Thyroid gland (tissue), 4 donors: ENCODE measurements at regions not wholly inside any gene's neighbourhood (a gene's known extent, or its start where the extent isn't known, plus 50 kb on each side); places are given as distances from the start of the nearest gene placed in this dataset.

Source experiments
- DNase-seq, 2 donors: peaks; one replicate each; pipeline ENCODE4 v3.0.0-alpha.2; 2019
- H3K27ac ChIP-seq, 3 donors: fragments of 200-600 bp; sonication (generic); 1 replicate in 2 of 3; 2 replicates in 1 of 3; pipeline ENCODE4 v1.5.1; 2016 to 2019; ENCODE audit warnings: mild to moderate bottlenecking in 1 of 3, moderate library complexity in 1 of 3
- H3K27me3 ChIP-seq: fragments of 200-600 bp; sonication (generic); one replicate; pipeline ENCODE4 v1.5.1; 2019
- H3K36me3 ChIP-seq, 2 donors: fragments of 200-600 bp; sonication (generic); one replicate each; pipeline ENCODE4 v1.5.1; 2016 to 2019
- H3K4me1 ChIP-seq, 2 donors: fragments of 200-600 bp; sonication (generic); one replicate each; pipeline ENCODE4 v1.5.1; 2017 to 2019
- H3K4me3 ChIP-seq, 3 donors: fragments of 200-600 bp; sonication (generic); replicated peaks in 1 of 3; 1 replicate in 2 of 3; 2 replicates in 1 of 3; pipeline ENCODE4 v1.5.1; 2016; ENCODE audit warnings: mild to moderate bottlenecking in 1 of 3
- H3K9me3 ChIP-seq: fragments of 200-600 bp; sonication (generic); one replicate; pipeline ENCODE4 v1.5.1; 2017
- CTCF ChIP-seq, 6 experiments: fragments of 200-600 bp in 3 of 6; fragments of 450-650 bp in 3 of 6; sonication (generic) in 3 of 6; IDR thresholded peaks; one replicate each; pipeline ENCODE4 v1.5.1; 2016 to 2019; ENCODE audit warnings: antibody characterized with exemption in 6 of 6, mild to moderate bottlenecking in 2 of 6, inconsistent platforms in 1 of 6, moderate library complexity in 1 of 6
- POLR2A ChIP-seq, 2 donors: fragments of 450-650 bp; IDR thresholded peaks; one replicate each; pipeline ENCODE4 v1.6.1; 2017; ENCODE audit warnings: antibody characterized with exemption in 2 of 2, mild to moderate bottlenecking in 2 of 2, moderate library complexity in 1 of 2
- WGBS, 2 donors: methylation state at CpG; one replicate each; pipeline ENCODE4 v1.1.5; 2017; 5-methylcytosine and 5-hydroxymethylcytosine counted together
- intact Hi-C: fragments of 100-400 bp; cut with DNase I; formaldehyde crosslinking; loops from one replicate; pipeline ENCODE4 v1.15.1; 2023

GRCh38 chr21:38721055-38721454 is 84.7 kb upstream of the ETS2 start:
- 75 to 82% methylated on average over 6 of the region's 6 CpGs for WGBS, 2 donors
- intact Hi-C loops, result no loop called here
- Histone ChIP-seq H3K27ac (no peak overlapping the region), H3K4me3 (no peak overlapping the region), H3K27me3 (no peaks in the 10 kb centered on the region), H3K9me3 (no peaks in the 10 kb centered on the region), H3K36me3 (no peaks in the 10 kb centered on the region), H3K4me1 (no peaks in the 10 kb centered on the region)
- no peak for TF ChIP-seq POLR2A (IDR thresholded peaks at IDR 0.05)
- no peak for TF ChIP-seq CTCF (IDR thresholded peaks at IDR 0.05)
- DNase-seq, result no peak

- DNase-seq, result no peak
- Histone ChIP-seq H3K4me1 (no peaks in the 10 kb centered on the region), H3K4me3 (no peak overlapping the region), H3K36me3 (no peaks in the 10 kb centered on the region), H3K27me3 (no peaks in the 10 kb centered on the region), H3K27ac (no peak overlapping the region), H3K9me3 (no peaks in the 10 kb centered on the region)
- intact Hi-C loops, result no loop called here
- 87 to 92% methylated on average over 6 of the region's 6 CpGs for WGBS, 2 donors
- TF ChIP-seq POLR2A (IDR thresholded peaks at IDR 0.05), result no peak
- no peak for TF ChIP-seq CTCF (IDR thresholded peaks at IDR 0.05)
These were observed 83.8 kb upstream of the ETS2 start for GRCh38 chr21:38721958-38722357.

GRCh38 chr21:38725196-38726157 is 80.3 kb upstream of the ETS2 start:
- DNase-seq, result no peak
- no peaks in the 10 kb centered on the region for H3K27me3 ChIP-seq
- intact Hi-C loops, result no loop called here

GRCh38 chr21:38726482-38726881 is 79.2 kb upstream of the ETS2 start:
- intact Hi-C loops, result no loop called here
- no peak overlapping the region for H3K27ac ChIP-seq
- H3K4me3 ChIP-seq, result no peak overlapping the region
- H3K36me3 ChIP-seq, result no peaks in the 10 kb centered on the region
- no peak for DNase-seq
- H3K27me3 ChIP-seq, result no peaks in the 10 kb centered on the region
- H3K4me1 ChIP-seq, result no peaks in the 10 kb centered on the region
- no peaks in the 10 kb centered on the region for H3K9me3 ChIP-seq
- 84 to 88% methylated on average over 1 of the region's 1 CpG for WGBS, 2 donors
- TF ChIP-seq POLR2A (IDR thresholded peaks at IDR 0.05) (no peak), CTCF (IDR thresholded peaks at IDR 0.05) (no peak)

More at GRCh38 chr21:38725196-38726157, 80.3 kb upstream of the ETS2 start:
- 93 to 96% methylated on average over 5 of the region's 5 CpGs for WGBS, 2 donors
- H3K36me3 ChIP-seq, result no peaks in the 10 kb centered on the region
- TF ChIP-seq POLR2A (IDR thresholded peaks at IDR 0.05) (no peak), CTCF (IDR thresholded peaks at IDR 0.05) (no peak)
- no peak overlapping the region for H3K4me3 ChIP-seq
- no peak overlapping the region for H3K27ac ChIP-seq
- H3K4me1 ChIP-seq, result no peaks in the 10 kb centered on the region
- H3K9me3 ChIP-seq, result no peaks in the 10 kb centered on the region

- Histone ChIP-seq H3K27ac (no peak overlapping the region), H3K4me3 (no peak overlapping the region), H3K27me3 (no peaks in the 10 kb centered on the region), H3K36me3 (no peaks in the 10 kb centered on the region), H3K4me1 (peaks cover 0 to 3% of the 10 kb centered on the region in 2 donors), H3K9me3 (no peaks in the 10 kb centered on the region)
- 96 to 99% methylated on average over 1 of the region's 1 CpG for WGBS, 2 donors
- TF ChIP-seq CTCF (IDR thresholded peaks at IDR 0.05), result no peak
- no peak for TF ChIP-seq POLR2A (IDR thresholded peaks at IDR 0.05)
- no peak for DNase-seq
- intact Hi-C loops, result no loop called here
These were observed 76.4 kb upstream of the ETS2 start for GRCh38 chr21:38729291-38729690.
